ENCODE measurements at regions not wholly inside any gene's neighbourhood (a gene's known extent, or its start where the extent isn't known, plus 50 kb on each side); places are given as distances from the start of the nearest gene placed in this dataset.
A peak's percentile ranks its signal among the peaks of the same experiment; 100 is the strongest.

DNA sequence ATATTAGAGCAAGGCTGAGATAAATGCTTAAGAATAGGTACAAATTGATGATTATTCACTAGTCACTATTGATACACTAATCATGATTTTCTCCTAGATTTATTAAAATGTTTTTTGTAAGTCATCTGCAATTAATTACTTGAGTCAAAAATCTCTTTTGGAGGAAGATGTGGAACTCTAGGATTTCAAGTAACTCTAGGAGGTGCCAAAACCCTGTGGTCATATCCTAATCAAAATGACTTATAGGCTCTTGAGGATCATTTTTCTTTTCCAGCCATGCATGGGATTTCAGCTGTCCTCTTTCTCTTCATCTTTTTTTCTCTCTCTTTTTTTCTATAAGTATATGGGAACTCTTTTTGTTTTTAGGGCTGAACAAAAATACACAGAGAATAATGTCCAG is 141.8 kb upstream of the CD180 start:
- no peak for DNase-seq (ENCODE audit: extremely low read depth in 1 of 11, low read depth in 9 of 11, low spot score in 4 of 11)

DNA sequence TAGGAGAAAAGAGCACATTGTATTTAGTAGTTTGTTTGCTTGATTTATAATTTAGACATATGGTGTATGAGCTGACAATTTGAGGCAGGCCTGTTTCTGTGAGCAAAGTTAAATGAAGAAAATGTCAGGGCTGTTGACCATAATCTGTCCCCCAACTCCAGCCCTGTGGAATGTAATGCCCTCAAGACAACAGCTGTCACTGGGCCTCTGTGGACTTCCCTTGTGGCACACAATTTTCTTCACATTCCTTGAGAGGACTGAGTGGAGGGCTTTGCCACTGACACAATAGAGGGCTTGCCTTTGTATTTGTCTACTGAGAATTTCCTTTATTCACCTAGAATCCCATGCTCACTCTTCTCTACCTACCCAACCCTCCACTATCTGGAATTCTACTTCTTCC is 141.2 kb upstream of the CD180 start:
- DNase-seq (ENCODE audit: extremely low read depth in 1 of 11, low read depth in 9 of 11, low spot score in 4 of 11) = no peak

DNA sequence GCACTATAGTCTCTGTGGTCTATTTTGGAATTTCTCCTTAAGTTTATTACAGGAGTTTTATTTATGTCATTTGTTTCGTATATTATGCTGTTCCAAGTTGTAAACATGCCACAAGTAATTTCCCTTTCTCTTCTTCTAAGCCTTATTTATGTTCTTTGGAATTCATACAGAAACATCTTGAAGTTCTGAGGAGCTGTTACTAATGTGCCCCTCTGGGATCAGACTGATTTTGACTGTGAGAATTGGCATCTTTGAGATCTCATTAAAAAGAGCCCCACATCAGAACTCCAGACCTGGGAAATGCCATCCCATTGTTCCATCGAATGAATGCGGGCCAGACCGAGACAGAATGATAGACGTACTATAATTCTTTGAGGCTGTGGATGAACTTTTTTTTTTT is 138.8 kb upstream of the CD180 start:
- DNase-seq (ENCODE audit: extremely low read depth in 1 of 11, low read depth in 9 of 11, low spot score in 4 of 11) = peak in 1 of 11 donors; percentile 31

DNA sequence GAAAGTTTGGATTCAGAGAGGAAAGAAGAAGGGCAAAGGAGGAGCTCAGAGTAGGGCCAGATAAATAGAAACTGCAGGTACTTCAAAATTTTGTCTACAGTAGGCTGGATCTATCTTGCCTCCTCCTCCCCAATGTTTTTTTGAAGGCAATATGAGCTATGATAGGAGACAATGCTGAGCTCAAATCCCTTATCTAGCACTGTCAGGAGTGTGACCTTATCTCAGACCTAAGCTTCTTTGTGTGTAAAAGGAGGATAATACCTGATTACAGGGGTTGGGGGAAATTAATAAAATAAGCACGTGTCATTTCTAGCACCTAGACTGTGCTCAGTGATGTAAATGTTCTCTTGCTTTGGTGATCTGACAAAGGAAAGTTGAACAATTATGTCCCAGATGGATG is 137.8 kb upstream of the CD180 start:
- DNase-seq (ENCODE audit: extremely low read depth in 1 of 11, low read depth in 9 of 11, low spot score in 4 of 11) = no peak

DNA sequence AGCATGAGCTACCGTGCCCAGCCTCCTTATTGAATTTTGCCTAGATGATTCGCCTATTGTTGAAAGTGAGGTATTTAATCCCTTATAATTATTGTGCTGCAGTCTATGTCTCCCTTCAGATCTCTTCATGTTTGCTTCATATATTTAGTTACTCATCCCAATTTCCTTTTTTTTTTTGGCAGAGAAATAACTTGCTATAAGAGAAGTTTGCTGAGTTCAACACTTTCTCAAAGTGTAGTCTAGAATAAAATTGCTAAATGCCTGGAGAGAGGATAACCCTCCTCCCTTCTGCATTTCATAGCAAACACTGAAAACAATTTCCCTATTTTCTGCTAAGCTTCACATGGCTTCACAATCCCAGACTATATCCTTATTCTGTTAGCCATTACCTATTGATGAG is 136.6 kb upstream of the CD180 start:
- no peak for DNase-seq (ENCODE audit: extremely low read depth in 1 of 11, low read depth in 9 of 11, low spot score in 4 of 11)

DNA sequence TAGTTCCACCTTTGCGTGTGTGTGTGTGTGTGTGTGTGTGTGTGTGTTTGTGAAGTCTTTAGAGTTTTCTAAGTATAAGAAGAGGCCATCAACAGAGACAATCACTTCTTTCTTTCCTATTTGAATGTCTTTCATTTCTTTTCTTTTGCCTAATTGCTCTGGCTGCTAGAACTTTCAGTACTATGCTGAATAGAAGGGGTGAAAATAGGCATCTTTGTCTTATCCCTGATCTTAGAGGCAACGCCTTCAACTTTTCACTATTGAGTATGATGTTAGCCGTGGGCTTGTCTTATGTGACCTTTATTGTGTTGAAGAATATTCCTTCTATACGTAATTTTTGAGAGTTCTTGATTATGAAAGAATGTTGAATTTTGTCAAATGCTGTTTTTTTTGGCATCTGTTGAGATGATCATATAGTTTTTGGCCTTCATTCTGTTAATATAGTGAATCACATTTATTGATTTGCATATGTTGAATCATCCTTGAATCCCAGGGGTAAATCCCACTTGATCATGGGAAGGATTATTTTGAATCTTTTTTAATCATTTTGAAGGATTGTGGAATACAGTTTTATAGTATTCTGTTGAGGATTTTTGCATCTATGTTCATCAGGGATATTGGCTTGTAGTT is 134.8 kb upstream of the CD180 start:
- no peak for DNase-seq (ENCODE audit: extremely low read depth in 1 of 11, low read depth in 9 of 11, low spot score in 4 of 11)

DNA sequence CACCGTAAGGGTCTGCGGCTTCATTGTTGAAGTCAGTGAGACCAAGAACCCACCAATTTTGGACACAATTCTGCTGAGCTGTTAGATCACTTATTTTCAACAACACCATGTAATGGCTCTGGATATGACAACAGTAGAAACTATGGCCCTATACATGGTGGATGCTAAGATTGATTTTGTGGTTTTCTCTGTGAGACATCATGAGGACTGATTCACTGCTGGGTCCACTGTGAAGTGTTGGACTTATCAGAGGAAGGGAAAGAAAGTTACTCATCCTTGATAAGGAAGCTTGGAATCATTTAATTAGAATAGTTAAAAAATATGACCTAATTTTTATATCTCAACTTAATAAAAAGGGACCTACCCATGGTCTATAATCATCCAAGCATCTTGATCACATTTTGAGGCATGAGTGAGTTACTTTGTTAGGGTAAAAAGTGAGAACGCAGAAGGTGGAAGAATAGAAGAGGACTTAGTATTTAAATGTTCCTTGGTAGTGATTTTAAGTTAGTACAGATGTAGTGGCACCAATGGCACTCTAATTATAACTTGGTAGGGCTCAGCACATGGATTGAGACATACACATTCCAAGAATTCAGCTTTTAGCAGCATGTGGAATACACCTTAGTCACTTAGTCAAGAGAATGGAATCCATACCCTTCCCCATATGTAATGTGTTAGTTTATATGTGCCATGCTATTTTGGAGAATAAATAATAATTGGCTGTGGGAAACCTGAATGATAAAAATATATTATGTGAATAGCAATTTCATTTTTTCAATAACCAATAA is 123.5 kb upstream of the CD180 start:
- DNase-seq (ENCODE audit: extremely low read depth in 1 of 11, low read depth in 9 of 11, low spot score in 4 of 11) = no peak

DNA sequence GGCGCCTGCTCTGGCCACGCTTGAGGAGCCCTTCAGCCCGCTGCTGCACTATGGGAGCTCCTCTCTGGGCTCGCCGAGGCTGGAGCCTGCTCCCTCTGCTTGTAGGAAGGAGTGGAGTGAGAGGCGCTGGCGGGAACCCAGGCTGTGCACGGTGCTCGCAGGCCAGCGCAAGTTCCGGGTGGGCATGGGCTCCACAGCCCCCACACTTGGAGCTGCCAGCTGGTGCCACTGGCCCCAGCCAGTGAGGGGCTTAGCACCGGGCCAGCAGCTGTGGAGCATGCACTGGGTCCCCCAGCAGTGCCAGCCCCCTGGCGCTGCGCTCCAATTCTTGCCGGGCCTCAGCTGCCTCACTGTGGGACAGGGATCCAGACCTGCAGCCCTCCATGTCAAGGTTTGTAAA is 122.1 kb upstream of the CD180 start:
- DNase-seq (ENCODE audit: extremely low read depth in 1 of 11, low read depth in 9 of 11, low spot score in 4 of 11) = no peak

DNA sequence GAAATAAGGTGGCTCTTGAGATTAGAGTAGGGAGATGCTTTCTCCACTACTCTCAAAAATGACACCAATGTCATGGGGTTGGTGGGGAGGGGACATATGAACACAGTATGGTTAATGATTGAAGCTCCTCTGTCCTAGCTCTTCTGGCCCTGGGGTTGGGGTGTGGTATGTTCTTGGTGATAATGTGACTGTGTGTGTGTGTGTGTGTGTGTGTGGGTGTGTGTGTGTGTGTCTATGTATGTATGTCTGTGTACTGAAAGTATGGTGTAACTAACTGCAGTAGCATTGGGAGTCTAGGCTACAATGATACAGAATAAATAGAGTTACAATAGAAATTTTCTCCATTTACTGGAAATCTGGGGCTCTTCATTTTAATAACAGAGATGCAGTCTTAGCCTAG is 121.0 kb upstream of the CD180 start:
- DNase-seq (ENCODE audit: extremely low read depth in 1 of 11, low read depth in 9 of 11, low spot score in 4 of 11) = no peak

DNA sequence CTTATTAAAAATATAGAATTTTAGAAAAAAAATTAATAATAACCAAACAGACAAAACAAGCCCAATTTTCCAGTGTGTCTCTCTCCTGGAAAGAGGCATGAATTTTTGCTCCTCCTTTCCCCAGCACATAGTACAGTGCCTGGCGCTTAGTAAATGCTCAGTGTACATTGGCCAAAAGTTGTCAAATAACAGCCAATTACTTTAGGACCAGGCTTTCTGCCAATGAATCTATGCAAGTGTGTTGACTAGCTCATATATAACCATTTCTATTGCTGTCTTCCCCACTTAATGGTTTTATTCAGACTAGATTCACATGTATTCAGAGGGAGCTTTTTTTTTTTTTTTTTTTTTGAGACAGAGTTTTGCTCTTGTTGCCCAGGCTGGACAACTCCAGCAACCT is 120.1 kb upstream of the CD180 start:
- DNase-seq (ENCODE audit: extremely low read depth in 1 of 11, low read depth in 9 of 11, low spot score in 4 of 11) = no peak

DNA sequence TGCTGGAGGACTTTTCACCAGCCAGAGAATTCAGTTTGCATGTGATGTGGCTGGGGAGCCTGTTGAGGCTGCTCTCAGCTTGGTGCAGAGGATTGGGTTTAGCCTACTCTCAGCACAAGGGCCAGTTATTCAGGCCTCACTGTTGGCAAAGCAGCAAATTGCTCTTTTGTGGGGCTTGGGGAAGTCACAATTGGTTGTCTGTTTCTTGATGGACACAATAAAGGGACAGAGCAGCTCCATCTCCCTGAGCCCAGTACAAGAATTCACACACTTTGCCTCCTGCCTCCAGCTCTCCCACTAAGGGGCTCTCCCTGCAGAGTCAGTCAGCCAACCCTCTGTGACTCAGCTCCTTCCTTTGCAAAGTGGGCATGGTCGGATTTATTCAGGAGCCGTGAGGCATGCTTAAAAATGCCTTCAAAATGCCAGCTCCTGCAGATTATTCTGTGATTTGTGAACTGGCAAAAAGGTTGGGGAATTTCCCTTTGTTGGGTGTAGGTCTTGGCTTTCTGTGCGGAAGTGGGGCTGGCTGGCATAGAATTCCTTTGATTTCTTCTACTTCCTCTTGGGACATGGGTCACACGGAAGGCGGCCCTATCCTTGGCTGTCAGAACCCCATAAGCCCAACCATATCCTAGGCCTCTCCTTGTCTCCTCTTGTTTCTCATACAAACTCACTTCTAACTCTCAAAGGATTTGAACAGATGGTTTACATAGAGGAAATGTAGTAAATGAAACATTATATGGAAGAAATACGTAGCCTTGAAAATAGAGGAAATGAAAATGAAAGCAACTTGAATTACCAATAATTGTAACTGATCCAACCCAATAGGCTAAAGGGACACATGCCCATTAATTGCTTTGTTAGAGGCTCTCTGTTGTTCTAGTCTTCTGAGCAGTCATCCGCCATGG is 118.7 kb upstream of the CD180 start:
- DNase-seq (ENCODE audit: extremely low read depth in 1 of 11, low read depth in 9 of 11, low spot score in 4 of 11) = no peak

DNA sequence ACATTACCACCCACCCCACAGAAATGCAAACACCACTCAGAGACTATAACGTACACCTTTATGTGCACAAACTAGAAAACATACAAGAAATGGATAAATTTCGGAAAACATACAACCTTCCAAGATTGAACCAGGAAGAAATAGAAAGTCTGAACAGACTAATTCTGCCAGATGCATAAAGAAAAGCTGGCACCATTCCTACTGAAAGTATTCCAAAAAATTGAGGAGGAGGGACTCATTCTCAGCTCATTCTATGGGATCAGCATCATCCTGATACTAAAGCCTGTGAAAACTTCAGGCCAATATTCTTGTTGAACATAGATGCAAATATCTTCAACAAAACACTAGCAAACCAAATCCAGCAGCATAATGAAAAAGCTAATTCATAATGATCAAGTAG is 115.1 kb upstream of the CD180 start:
- DNase-seq (ENCODE audit: extremely low read depth in 1 of 11, low read depth in 9 of 11, low spot score in 4 of 11) = no peak

DNA sequence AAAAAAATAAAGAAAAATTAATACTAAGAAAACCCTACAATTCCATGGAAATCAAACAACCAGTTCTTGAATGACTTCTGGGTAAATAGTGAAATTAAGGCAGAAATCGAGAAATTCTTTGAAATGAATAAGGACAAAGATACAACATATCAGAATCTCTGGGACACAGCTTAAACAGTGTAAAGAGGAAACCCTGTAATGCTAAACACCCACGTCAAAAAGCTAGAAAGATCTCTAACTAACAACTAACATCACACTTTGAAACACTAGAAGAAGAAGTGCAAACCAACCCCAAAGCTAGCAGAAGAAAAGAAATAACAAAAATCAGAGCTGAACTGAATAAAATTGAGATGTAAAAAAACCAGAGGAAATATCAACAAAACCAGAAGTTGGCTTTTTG is 114.6 kb upstream of the CD180 start:
- no peak for DNase-seq (ENCODE audit: extremely low read depth in 1 of 11, low read depth in 9 of 11, low spot score in 4 of 11)

DNA sequence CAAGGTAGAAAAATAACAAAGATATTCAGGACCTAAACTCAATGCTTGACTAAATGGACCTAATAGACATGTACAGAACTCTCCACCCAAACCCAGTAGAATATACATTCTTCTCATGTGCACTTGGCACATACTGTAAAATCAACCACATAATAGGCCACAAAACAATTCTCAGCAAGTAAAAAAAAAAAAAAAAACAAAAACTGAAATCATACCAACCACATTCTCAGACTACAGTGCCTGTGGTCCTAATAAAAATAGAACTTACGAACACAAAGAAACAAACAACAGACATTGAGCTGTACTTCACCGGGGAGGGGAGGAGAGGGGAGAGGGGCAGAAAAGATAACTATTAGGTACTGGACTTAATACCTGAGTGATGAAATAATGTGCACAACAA is 114.1 kb upstream of the CD180 start:
- DNase-seq (ENCODE audit: extremely low read depth in 1 of 11, low read depth in 9 of 11, low spot score in 4 of 11) = no peak

DNA sequence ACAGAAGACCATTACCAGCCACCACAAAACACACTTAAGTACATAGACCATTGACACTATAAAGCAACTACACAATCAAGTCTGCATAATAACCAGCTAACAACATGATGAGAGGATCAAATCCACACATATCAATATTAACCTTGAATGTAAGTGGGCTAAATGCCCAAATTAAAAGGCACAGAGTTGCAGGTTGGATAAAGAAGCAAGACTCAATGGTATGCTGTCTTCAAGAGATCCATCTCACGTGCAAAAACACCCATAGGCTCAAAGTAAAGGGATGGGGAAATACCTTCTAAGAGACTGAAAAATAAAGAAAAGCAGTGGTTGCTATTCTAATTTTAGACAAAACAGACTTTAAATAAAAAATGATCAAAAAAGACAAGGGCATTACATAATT is 113.6 kb upstream of the CD180 start:
- no peak for DNase-seq (ENCODE audit: extremely low read depth in 1 of 11, low read depth in 9 of 11, low spot score in 4 of 11)

DNA sequence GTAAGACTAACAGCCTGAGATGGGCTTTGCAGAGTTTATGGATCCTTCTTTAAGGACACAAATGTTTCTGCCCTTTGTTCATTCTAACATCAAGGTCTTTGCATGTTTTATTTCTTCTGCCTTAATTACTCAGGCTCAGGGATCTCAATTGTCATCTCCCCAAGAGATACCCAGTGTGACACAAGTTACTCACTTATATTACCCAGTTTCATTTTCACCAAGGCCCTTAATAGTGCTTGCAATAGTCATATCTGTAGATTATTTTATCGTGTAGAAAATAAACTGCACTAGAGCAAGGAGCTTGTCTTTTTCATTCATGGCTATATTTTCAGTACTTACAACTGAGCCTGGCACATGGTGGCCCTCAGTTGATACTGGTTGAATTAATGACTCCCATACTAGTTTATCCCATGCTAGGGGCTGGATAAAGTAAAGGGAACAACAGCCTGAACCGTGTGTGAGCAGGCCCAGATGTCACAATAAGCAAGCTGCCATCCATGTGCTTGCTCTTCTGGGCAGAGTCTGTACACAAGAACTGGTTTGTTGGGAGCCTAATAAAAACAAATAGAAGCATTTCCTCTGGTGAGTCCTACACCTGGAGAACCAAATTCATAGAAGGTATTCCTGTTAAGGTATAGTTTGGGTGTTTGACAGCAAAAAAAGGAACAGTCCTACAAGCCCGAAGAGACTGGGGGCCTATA is 112.5 kb upstream of the CD180 start:
- DNase-seq (ENCODE audit: extremely low read depth in 1 of 11, low read depth in 9 of 11, low spot score in 4 of 11) = no peak

DNA sequence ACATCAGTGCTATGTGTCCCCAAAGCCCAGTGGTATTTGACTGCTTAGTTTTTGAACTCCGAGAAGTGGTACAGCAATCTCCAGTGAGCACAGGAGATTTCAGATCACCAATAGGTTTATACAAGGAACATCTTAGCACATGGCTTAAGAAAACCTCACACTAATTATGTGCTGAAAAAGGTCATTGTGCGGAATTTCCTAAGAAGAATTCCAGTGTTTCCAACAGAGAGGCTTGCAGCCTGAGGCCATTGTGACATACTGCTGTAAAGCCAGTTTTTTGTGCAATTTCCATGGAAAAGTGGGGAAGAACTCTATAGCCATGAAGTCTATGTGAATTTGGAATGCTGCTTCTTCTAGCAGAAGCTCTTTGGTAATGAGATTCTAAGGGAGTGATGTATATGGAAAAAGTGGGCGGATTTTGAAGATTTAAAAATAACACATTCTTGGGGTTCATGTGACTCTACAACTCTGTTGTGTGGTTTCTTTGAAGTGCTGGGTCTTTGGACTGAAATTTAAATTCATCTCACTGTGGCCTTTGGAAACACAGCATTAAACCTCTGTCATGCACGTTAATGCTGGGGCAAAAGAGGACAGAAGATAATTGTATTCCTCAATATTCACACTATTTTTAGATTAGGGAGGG is 110.5 kb upstream of the CD180 start:
- no peak for DNase-seq (ENCODE audit: extremely low read depth in 1 of 11, low read depth in 9 of 11, low spot score in 4 of 11)

DNA sequence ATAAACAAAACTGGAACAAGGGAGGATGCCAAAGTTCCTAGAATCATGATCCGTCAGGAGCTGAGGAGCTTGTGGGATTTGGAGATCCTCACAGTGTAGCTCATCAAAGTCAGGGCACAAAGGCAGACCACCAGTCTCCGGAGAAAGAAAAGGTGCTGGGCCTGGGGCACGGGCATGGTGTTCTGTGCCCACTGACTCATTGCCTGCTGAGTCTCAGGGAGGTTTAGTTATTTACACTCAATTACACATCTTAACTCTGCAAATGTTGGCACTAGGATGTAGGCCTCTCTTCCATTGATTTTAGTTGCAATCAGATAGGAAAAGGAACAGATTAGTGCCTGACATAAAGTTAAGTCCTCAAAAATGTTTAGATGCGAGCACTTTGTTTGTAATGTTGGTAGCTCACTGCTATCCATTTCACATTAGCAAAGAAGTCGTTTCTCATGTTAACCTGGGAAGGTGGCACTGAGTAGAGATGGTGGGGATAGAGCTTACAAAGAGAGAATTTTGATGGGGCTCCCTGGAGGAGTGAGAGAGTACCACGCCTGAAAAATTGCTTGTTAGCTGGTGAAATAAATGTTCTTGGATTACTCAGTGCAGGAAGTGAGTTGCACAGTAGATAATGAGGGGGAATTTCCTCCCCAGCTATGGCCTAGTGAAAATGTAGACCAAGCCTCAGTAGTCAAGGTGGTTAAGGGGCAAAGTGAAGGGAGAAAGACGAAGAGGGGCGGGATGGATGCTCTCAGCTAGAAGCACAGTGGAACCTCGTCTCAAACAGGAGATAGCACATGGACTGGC is 109.5 kb upstream of the CD180 start:
- DNase-seq (ENCODE audit: extremely low read depth in 1 of 11, low read depth in 9 of 11, low spot score in 4 of 11) = no peak
